ACC112 (cell line): ENCODE measurements at regions not wholly inside any gene's neighbourhood (a gene's known extent, or its start where the extent isn't known, plus 50 kb on each side); places are given as distances from the start of the nearest gene placed in this dataset.
A peak's percentile ranks its signal among the peaks of the same experiment; 100 is the strongest.

Experiments
- H2AFZ ChIP-seq: fragments of 200-600 bp; sonication (generic); one replicate; pipeline ENCODE4 v1.6.0; 2017; ENCODE audit warnings: antibody characterized with exemption, low read length; ENCODE audit not compliant: unreplicated experiment
- H3K27ac ChIP-seq: fragments of 200-600 bp; sonication (generic); 2 replicates; pipeline ENCODE4 v1.5.1; 2014; ENCODE audit warnings: low read depth, mild to moderate bottlenecking, antibody characterized with exemption, low read length, moderate library complexity
- H3K27me3 ChIP-seq: fragments of 200-600 bp; sonication (generic); 2 replicates; pipeline ENCODE4 v1.6.1; 2014; ENCODE audit warnings: mild to moderate bottlenecking, antibody characterized with exemption, low read length, moderate library complexity, mixed read lengths; ENCODE audit not compliant: insufficient read depth
- H3K36me3 ChIP-seq: fragments of 200-600 bp; sonication (generic); 2 replicates; pipeline ENCODE4 v1.6.1; 2016; ENCODE audit warnings: mild to moderate bottlenecking, antibody characterized with exemption, low read length, moderate library complexity, mixed read lengths; ENCODE audit not compliant: insufficient read depth
- H3K4me1 ChIP-seq: fragments of 200-600 bp; sonication (generic); one replicate; pipeline ENCODE4 v1.6.1; 2016; ENCODE audit warnings: low read length, mixed read lengths; ENCODE audit not compliant: insufficient read depth, unreplicated experiment, control insufficient read depth
- H3K4me3 ChIP-seq: fragments of 200-600 bp; sonication (generic); 2 replicates; pipeline ENCODE4 v1.5.1; 2014; ENCODE audit warnings: mild to moderate bottlenecking, low read depth, low read length
- H3K79me2 ChIP-seq: fragments of 200-600 bp; sonication (generic); one replicate; pipeline ENCODE4 v1.6.0; 2016; ENCODE audit warnings: low read length; ENCODE audit not compliant: control insufficient read depth, unreplicated experiment, insufficient read depth

DNA sequence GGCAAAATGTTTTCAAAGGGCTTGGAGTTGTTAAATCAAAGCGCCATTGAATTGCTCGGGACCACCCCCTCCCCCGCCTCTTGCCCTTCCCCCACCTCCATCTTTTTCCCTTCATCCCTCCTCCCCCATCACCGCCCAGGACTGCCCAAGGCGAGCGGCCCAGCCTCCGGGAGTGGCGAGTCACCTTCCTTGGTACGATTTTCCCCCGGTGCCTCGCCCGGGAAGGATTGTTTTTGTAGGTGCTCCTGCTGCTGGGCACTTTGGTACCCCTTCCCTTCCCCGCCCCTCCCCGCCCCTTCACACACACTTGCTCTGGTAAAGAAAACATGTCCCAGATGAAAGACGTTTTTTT lies 61.2 kb downstream of the TMEM174 start:
- H3K79me2 ChIP-seq = no peaks in the 10 kb centered on the region
- peaks cover 5% of the 10 kb centered on the region for H3K27me3 ChIP-seq
- no peak overlapping the region for H3K27ac ChIP-seq
- peaks cover 18% of the 10 kb centered on the region for H3K4me1 ChIP-seq
- H2AFZ ChIP-seq = peak overlapping the region; percentile 84
- peak overlapping the region; percentile 79 for H3K4me3 ChIP-seq
- H3K36me3 ChIP-seq = no peaks in the 10 kb centered on the region

DNA sequence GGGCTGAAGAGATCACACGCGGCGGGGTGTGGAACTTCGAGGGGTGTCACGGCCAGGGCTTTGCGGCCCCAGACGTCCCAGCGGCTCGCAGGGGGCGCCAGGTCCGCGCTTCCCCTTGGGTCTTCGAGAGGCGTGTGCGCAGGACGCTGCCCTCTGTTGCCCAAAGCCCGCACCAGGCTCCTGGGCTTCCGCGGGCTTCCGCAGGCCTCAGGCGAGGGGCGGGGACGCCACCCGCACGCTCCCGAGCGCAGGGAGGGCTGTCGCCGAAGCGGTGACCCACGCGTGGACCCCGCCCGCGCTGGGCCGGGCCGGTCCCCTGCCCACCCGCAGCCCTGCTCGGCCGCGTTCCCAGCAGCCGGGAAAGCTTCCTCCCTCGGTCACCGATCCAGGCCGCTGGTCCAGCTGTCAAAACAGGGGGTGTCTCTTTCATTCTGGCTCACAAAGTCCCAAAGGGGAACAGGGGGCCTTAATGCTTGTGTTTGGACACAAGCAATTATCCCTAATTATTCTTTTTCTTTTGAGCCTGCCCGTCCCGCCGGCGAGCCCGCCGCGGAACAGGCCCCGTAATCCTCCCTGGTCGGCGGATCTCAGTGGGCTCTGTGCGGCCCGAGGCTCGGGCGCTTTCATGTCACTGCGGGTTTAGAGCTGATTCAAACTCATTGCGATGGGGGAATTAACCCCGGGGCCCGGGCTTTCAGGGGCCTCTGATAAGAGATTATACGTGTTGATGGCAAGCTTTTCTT lies 60.6 kb downstream of the TMEM174 start:
- Histone ChIP-seq H2AFZ (peak overlapping the region; percentile 84), H3K4me1 (peaks cover 20% of the 10 kb centered on the region), H3K79me2 (no peaks in the 10 kb centered on the region), H3K36me3 (no peaks in the 10 kb centered on the region), H3K27me3 (no peaks in the 10 kb centered on the region), H3K4me3 (peak overlapping the region; percentile 79), H3K27ac (no peak overlapping the region)

DNA sequence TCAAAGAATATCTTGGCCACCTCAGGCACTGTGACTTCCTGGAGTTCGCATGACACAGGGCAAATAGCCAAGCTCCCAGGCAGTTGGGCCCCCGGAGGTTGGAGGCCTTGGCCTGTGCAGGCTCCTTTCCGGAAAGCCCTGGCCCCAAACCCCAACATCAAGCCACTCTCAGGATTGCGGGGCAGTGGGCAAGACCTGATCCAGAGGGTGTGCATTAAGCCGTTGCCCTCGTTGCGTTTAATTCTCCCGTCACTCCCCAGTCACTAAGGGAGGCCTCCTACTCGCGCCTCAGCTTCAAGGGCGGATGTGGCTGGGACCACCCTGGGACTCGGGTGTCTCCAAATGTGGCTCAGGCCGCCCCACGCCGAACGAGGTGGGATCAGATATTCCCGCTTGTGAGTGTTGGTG lies 60.1 kb downstream of the TMEM174 start:
- H3K27me3 ChIP-seq = no peaks in the 10 kb centered on the region
- H3K4me1 ChIP-seq = peaks cover 20% of the 10 kb centered on the region
- H2AFZ ChIP-seq = peak overlapping the region; percentile 84
- no peak overlapping the region for H3K27ac ChIP-seq
- peak overlapping the region; percentile 79 for H3K4me3 ChIP-seq
- H3K79me2 ChIP-seq = no peaks in the 10 kb centered on the region
- no peaks in the 10 kb centered on the region for H3K36me3 ChIP-seq

DNA sequence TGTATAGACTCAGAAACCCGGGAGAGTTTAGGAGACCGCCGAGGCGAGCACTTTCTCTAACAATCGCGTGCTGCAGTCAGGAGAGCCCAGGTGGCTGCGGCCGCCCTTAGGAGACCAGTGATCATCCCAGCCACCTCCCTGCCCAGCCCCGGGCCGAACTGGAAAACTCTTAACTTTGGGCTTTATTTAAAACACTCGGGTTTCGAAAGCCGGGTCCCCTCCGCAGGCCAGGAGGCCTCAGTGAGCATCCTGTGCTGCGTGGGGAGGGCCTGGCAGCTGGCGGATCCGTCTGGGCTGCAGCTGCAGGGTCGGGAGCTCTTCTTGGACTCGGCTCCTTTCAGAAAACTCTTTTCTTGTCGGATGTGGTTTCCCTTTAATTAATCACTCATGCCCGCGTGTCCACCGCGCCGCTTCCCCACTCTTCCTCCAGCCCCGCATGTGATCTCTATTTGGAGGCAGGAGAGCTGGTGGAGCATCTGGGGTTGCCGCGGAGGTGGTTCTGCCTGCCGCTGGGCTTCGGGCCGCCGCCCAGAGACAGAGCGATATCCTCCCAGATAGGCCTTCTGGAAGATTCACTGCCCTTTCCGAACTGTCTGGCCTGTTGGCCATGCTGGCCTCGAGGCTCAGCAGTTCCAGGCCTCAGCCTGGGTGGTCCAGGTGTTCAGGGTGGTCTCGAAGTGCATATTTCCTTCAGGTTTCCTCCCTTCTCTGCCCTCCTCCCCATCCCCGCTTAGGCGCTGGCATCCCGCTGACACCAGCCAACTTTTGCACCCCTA lies 59.5 kb downstream of the TMEM174 start:
- Histone ChIP-seq H2AFZ (no peak overlapping the region), H3K79me2 (no peaks in the 10 kb centered on the region), H3K27me3 (no peaks in the 10 kb centered on the region), H3K36me3 (no peaks in the 10 kb centered on the region), H3K4me3 (no peak overlapping the region), H3K27ac (no peak overlapping the region), H3K4me1 (peaks cover 20% of the 10 kb centered on the region)

DNA sequence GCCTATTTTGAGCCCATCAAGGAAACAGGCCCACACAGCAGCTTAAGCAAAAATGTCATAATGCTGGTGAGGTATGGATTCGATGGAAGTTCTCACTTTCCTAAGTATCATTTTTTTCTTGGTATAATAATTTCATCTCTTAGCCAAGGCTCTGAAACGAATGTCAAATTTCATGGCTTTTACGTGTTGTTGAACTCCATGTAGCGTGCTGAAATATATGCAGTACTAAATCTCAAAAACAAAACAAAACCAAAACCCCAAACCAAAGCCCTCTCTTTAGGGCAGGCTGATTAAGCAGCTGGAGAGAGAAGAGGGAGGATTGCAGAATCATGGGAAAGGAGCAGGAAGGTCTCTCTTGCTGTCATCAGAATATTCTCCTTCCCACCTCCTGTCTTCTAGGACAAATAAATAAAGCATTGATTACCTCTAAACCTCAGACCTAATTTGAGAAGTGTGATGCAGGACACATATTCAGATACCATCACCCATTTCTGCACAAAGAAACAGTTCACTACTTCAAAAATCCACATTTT lies 58.3 kb downstream of the TMEM174 start:
- no peak overlapping the region for H2AFZ ChIP-seq
- no peaks in the 10 kb centered on the region for H3K36me3 ChIP-seq
- H3K27me3 ChIP-seq = no peaks in the 10 kb centered on the region
- no peak overlapping the region for H3K4me3 ChIP-seq
- H3K4me1 ChIP-seq = peaks cover 20% of the 10 kb centered on the region
- H3K27ac ChIP-seq = no peak overlapping the region
- no peaks in the 10 kb centered on the region for H3K79me2 ChIP-seq

DNA sequence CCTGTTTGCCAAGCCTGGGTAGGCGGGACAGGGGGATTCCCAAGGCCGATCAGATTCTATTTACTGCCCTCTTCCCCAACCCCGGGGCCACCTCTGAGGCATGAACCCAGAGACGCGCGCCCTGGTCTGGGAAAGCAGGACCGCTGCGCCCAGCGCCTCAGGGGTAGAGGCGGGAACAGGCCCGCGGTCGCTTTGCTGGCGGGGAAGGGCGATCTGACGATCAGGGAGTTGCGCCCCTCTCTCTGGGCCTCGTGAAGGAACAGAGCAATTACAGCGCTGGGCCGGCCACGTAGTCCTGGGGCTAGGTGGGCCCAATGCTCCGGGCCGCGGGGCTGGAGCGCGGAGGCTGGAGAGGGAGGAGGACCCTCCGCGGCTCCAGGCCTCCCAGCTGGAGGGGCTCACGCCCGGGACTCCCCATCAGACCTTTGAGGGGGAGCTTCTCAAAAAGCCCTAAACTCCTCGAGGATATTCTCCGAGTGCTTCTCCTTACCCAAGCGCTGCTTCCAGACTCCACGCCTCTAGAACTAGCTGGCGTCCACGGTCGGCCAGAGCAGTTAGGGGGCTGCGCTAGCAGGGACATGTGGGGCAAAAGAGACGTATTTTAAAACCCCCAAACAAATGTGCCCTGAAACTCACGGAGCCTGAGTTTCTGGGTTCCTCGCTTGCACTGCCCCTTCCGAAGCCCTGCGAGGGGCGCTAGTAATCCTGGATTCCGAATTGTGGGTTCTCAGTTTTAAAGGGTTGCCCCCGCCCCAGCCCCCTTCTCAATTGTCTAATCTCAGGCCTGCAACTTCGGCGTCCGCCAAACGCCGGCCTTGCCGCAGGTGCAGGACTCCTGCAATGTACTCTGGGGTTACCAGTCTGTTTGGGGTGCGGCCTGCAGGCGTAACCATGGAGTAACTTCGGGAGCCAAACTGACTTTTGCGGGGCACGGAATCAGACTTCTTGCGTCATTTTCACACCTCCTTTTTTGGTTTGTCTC lies 57.6 kb downstream of the TMEM174 start:
- no peaks in the 10 kb centered on the region for H3K27me3 ChIP-seq

DNA sequence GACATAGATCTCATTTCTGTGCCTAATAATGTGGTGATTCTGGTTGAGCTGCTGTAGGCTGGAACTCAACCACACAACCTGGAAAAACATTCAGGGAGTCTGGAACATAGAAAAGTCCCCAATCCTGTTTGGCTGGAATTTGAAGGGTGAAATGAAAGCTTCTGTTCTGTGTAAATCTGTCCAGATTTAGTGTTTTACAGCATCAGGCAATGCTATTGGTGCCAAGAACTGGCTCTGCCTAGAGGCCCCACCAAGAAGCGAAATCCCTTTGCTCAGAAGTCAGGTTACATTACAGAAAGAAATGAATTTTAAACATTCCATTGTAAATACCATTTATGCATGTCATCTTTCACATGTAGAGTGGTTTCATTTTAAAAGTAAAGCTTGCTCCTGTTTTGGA lies 56.3 kb downstream of the TMEM174 start:
- no peak overlapping the region for H3K27ac ChIP-seq
- peak overlapping the region; percentile 11 for H2AFZ ChIP-seq
- H3K36me3 ChIP-seq = no peaks in the 10 kb centered on the region
- no peaks in the 10 kb centered on the region for H3K79me2 ChIP-seq
- no peaks in the 10 kb centered on the region for H3K27me3 ChIP-seq
- peaks cover 20% of the 10 kb centered on the region for H3K4me1 ChIP-seq
- H3K4me3 ChIP-seq = no peak overlapping the region

More for the DNA sequence above, 57.6 kb downstream of the TMEM174 start:
- Histone ChIP-seq H3K4me3 (no peak overlapping the region), H3K79me2 (no peaks in the 10 kb centered on the region), H3K27ac (no peak overlapping the region), H3K36me3 (no peaks in the 10 kb centered on the region), H2AFZ (no peak overlapping the region), H3K4me1 (peaks cover 20% of the 10 kb centered on the region)

DNA sequence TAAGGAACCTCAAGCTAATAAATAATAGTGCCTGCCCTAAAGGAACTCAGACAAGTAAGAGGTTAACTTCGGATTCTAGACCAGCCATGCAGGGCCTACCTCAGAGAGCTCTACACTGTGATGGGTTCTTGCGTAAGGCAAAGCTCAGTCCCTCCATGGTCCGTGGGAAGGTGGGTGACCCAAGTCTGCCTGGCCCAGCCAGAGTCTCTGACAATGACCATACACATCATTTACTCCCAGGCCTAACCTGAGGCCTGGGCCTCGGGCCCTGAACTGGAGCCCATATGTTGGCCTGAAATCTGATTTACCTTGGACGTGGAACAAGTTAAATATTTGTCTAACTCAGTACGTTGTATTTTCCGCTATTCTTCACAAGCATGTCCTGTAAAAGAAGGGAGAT lies 55.1 kb downstream of the TMEM174 start:
- Histone ChIP-seq H3K27me3 (no peaks in the 10 kb centered on the region), H3K27ac (no peak overlapping the region), H2AFZ (no peak overlapping the region), H3K79me2 (no peaks in the 10 kb centered on the region), H3K4me1 (peaks cover 16% of the 10 kb centered on the region), H3K4me3 (no peak overlapping the region), H3K36me3 (no peaks in the 10 kb centered on the region)
